Epithelial cell of prostate (primary cell): ENCODE measurements at regions not wholly inside any gene's neighbourhood (a gene's known extent, or its start where the extent isn't known, plus 50 kb on each side); places are given as distances from the start of the nearest gene placed in this dataset.

Source experiments
- DNase-seq: peaks from one replicate; pipeline ENCODE4 v3.0.0-alpha.2; 2011; ENCODE audit warnings: low read depth, low spot score
- H3K27ac ChIP-seq: fragments of 450-650 bp; 2 replicates; pipeline ENCODE4 v1.5.1; 2017; ENCODE audit warnings: mild to moderate bottlenecking

DNA sequence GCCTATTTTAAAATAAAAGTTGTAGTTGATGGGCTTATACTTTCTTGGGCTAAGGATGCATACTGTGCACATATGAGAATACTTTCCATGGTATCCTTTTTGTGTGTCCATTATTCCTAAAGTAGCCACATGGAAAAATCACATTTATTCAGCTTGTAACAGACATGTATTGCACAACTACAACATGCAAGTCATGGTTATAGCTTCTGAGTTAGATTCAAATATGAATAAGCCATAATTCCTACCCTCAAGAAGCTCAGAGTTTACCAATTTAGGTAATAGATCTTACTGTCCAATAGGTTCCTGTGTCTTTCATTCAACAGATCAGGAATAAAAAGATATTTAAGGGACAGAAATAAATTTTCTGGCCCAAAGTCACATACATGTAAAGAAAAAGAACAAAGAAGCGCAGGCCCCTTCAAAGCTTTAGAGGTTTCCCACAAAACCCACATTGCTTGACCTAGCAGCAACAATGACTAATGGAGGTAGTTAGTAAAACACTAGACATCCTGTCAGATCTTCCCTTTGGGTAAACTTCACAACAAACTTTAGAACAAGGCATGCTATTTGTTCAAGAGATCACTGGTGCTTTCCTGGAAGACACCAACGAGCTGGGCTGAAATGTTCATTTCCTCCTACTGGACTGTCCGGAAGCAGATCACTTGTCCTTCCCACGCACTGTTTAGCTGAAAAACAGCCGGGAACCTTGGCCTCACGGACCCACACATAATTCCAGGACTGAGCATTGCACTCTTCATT lies 78.4 kb upstream of the ITGA1 start:
- no peak for DNase-seq

DNA sequence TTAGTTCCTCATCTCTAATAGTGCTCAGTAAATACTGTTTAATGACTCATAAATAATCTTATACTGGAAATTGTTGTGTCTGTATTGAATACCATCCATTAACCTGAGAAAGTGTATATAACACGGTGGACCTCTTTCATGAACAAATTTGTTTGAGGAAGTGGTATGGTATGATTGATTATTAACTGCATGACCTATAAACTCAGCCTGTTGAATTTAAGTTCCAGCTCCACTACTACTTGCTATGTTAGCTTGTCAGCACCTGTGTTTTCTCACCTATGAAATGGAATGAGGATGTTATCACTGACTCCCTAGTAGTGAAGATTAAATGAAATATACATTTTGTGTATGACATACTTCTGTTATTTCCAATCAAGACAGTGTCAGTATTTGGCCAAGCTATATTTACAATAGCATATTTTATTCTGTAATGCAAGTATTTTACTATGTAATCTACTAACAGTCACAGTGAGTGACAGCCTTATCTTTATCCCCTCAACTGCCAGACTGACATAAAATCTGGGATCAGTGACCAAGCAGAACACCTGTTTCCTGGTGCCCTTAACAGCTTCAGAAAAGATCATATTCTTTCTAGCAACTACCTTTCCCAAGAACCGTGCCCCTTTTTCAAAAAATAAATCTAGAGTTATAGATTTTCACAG lies 77.3 kb upstream of the ITGA1 start:
- no peak for DNase-seq
- no peak overlapping the region for H3K27ac ChIP-seq

More for the DNA sequence above, 78.4 kb upstream of the ITGA1 start:
- peak overlapping the region; percentile 28 for H3K27ac ChIP-seq

DNA sequence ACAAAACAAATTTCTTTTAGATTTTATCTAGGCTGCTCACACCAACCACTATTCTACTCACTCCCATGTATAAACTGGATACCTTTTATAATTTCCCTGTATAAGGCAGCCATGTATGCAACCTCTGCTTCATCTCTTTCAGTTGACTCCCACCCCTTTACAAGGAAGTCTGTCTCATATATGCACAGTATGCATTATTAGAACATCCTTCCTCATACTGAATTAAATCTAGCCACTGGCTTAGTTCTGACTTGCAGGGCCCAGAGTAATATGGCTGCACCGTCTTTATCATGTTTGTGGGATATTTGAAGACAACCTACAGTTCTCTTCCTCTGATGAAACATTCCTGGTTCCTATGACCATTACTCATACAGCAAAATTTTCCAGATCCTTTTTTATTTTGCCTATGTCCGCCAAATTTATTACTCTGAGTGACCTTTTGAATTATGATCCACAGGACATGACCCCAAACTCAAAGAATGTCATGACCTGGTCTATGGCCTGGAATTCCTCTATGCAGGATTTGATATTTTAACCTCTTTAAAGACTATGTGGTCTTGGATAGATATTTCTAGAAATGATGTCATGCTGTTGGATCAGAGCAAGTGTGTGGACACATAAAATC lies 76.6 kb upstream of the ITGA1 start:
- H3K27ac ChIP-seq = no peak overlapping the region
- DNase-seq = no peak

DNA sequence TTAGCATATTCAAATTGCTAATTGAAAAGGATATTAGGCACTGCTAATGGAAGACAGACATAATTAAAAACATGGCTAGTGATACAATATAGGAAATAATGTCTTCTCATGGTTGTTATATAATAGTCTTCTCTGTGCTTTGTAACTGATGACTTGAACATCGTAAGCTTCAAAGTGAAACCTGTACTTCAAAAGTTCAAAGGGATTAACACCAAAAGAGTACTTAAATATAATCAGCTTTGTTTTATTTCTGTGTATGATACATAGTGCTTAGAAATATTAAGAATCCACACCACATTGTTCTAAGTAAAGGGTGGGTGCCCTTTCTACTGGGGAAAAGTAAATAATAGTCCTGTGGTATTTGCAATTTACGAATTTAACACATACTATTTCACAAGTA lies 75.4 kb upstream of the ITGA1 start:
- no peak overlapping the region for H3K27ac ChIP-seq
- DNase-seq = no peak

DNA sequence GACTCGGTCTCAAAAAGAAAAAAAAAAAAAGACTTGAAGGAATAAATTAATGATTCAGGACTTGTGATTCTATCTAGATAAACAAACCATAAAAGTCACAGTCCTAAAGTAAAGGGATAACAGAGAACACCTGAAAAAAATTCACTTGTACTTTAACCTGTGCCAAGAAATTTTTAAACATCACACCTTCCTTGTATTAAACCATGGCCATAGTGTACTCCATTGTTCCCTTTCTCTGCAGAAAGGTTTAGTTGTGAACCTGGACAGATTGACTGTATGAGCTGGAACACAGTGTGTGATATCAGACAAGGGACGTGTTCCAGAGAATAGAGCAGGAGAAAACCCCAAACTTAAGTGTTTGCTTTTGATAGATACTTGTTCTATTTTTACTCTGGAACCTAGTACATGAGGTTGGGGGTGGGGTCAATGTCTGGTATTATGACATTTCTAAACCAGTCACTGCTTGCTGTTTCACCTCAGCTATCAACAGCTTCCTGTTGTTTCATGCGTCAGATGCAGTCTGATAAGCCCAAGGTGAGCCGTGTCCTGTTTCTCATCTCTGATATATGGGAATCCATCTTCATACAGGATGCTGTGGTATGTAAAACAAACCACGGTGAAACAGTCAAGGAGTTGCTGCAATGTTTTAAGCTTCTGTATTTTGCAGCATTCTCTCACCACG lies 62.5 kb upstream of the ITGA1 start:
- H3K27ac ChIP-seq = peak overlapping the region; percentile 73
- peak; percentile 86 for DNase-seq

DNA sequence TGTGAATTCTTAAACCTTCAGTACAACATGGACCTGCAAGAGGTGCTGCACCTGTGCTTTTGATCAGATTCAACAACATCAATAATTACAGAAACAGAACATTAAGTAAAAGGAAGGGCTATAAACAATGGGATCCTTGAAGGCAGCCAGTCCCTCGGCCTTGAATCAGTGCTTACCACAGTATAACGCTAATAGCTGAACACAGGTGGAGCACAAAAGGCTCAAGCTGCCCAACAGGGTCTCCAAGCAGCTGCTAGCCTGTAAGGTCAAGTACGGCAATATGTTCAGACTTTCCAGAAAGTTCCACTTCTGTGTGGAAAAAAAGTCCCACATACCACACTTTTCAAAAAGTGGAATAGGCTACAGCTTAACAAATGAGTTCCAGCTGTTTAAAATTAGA lies 61.9 kb upstream of the ITGA1 start:
- H3K27ac ChIP-seq = peak overlapping the region; percentile 73
- DNase-seq = no peak

DNA sequence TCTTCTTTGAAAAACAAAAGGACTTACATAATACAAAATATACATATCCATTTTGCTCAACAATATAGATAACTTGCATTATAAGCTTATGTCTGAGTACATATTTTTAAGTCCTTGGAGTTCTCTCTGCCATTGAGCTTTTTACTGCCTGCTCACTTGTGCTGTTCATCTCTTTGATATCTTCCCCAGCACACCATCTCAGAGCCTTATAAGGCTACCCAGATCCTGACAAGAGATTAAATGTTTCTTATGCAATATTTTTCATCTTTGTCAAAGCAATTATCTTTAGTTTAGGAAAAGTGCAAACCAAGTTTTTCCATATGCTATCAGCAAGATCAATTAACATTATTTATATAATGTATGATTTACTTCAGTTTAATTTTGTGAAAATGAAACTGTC lies 60.7 kb upstream of the ITGA1 start:
- H3K27ac ChIP-seq = peak overlapping the region; percentile 66
- DNase-seq = no peak

DNA sequence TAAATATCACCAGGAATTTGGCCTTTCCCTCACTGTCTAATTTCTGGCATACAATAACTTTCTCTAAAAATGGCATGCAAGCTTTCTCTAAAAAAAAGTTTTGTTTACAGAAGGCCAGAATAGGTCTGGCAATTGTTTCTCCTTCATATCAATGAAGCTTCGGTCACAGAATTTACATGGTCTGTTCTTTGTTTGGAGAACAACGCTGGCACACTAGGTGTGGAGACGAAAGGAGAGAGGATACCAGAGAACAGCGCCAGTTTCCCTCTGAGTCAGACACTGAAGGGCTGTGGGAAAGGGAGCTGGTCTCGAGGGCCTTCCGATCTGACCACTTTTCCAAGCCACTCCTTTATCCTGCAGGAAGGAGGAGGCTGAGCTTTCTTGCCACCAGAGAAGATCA lies 60.1 kb upstream of the ITGA1 start:
- H3K27ac ChIP-seq = peak overlapping the region; percentile 66
- peak; percentile 63 for DNase-seq

DNA sequence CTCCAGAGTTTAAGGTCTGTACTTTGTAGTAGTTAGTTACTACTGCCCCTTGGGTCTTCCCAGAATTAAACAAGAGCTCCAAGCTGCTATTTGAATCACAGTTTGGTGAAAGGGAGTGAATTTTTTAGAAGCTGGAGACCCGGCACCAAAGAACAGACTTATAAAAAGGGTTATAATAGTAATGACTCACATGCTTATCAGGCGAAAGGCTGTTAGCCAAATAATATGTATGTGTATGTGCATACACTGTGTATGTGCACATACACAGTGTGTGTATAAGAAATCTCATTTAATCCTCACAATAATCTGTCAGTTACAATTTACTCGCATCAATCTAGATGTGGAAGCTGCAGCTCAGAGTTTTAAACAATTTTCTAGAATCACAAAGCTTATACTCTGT lies 59.5 kb upstream of the ITGA1 start:
- DNase-seq = no peak
- peak overlapping the region; percentile 66 for H3K27ac ChIP-seq

DNA sequence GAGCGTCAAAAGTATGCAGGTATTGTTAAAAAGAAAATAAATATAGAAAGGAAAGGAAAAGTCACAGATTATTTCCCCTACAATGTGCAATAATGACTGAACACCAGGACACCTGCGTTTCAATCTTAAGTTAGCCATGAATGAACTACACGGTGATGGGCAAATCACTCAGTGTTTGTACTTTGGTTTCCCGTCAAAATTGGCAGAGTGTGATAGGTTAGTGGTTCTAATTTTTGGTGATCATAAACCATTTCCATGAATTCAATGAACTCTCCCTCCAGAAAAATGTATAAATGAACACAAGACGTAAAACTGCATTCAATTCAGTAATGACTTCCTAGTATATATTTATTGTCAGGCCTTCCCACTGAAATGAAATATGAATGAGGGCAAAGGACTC lies 59.0 kb upstream of the ITGA1 start:
- H3K27ac ChIP-seq = no peak overlapping the region
- DNase-seq = no peak

DNA sequence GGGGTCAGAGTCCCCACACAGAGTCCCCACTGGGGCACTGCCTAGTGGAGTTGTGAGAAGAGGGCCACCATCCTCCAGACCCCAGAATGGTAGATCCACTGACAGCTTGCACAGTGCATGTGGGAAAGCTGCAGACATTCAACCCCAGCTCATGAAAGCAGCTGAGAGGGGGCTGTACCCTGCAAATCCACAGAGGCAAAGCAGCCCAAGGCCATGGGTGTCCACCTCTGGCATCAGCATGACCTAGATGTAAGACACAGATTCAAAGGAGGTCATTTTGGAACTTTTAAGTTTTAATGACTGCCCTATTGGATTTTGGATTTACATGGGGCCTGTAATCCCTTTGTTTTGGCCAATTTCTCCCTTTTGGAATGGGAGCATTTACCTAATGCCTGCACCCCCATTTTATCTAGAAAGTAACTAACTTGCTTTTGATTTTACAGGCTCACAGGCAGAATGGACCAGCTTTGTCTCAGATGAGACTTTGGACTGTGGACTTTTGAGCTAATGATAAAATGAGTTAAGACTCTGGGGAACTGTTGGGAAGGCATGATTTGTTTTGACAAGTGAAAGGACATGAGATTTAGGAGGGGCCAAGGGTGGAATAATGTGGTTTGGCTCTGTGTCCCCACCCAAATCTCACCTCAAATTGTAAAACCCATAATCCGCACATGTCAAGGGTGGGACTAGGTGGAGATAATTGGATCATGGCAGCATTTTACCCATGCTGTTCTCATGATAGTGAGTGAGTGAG lies 56.3 kb upstream of the ITGA1 start:
- H3K27ac ChIP-seq = no peak overlapping the region
- no peak for DNase-seq

DNA sequence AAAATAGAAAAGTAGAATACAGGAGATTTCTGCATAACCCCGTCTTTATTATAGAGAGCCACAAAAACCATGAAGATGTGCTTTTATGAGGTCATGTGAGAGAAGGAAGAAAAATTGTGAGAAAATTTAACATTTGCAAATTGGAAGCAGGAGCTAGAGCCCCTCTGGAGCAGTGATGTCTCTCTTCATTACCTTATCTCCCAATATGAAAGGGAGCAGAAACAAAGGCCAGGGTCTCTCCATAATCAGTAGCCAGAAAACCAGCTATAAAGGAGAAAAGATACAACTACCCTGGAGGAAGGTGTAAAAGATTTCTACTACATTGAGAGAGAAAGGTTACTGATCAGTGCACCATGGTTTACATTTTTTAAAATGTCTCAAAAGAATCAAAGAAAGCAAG lies 53.2 kb upstream of the ITGA1 start:
- H3K27ac ChIP-seq = no peak overlapping the region
- DNase-seq = no peak

DNA sequence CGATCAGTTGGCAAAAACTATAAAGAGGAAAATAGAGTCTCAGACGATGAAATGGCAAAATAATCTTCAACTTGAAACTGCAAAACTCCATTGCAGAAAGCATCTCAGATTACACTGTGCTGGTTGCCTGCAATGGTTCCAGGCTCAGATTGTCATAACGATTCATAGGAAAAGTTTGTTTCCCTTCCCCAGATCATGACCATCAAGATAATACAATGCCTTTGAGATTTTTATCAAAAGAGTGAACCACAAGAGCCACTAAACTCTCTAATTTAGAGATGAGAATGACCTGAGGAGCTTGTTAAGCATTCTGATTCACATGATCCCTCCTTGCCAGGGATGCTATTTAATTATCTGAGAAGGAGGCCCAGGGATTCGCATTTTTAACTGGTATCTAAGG lies 52.6 kb upstream of the ITGA1 start:
- no peak overlapping the region for H3K27ac ChIP-seq
- DNase-seq = no peak
